HG02884 (cell line): ENCODE measurements at regions not wholly inside any gene's neighbourhood (a gene's known extent, or its start where the extent isn't known, plus 50 kb on each side); places are given as distances from the start of the nearest gene placed in this dataset.

Experiments
- ATAC-seq: cut with Tn5 transposase; IDR thresholded peaks from one replicate; pipeline ENCODE4 v1.9.1; 2021; ENCODE audit warnings: mild to moderate bottlenecking, moderate library complexity; ENCODE audit not compliant: unreplicated experiment

GRCh38 chr14:98114946-98115345, 1157.1 kb downstream of the BCL11B start:
- no peak for ATAC-seq

GRCh38 chr14:98118749-98119148, 1153.2 kb downstream of the BCL11B start:
- no peak for ATAC-seq

GRCh38 chr14:98119739-98120138, 1152.3 kb downstream of the BCL11B start:
- no peak for ATAC-seq

- ATAC-seq: no peak
These were observed 1151.0 kb downstream of the BCL11B start for GRCh38 chr14:98120831-98121464.

GRCh38 chr14:98122527-98122926, 1149.5 kb downstream of the BCL11B start:
- no peak for ATAC-seq

GRCh38 chr14:98130691-98131090, 1141.3 kb downstream of the BCL11B start:
- ATAC-seq: no peak

- no peak for ATAC-seq
These were observed 1140.6 kb downstream of the BCL11B start for GRCh38 chr14:98131406-98131805.

GRCh38 chr14:98133806-98134205, 1138.2 kb downstream of the BCL11B start:
- no peak for ATAC-seq

- no peak for ATAC-seq
These were observed 1135.8 kb downstream of the BCL11B start for GRCh38 chr14:98136012-98136789.

GRCh38 chr14:98137131-98138025, 1134.6 kb downstream of the BCL11B start:
- ATAC-seq: no peak

GRCh38 chr14:98138666-98139065, 1133.3 kb downstream of the BCL11B start:
- ATAC-seq: no peak

GRCh38 chr14:98140862-98141530, 1131.0 kb downstream of the BCL11B start:
- no peak for ATAC-seq

GRCh38 chr14:98143566-98143965, 1128.4 kb downstream of the BCL11B start:
- no peak for ATAC-seq

- ATAC-seq: no peak
These were observed 1127.0 kb downstream of the BCL11B start for GRCh38 chr14:98144964-98145363.

- no peak for ATAC-seq
These were observed 1125.6 kb downstream of the BCL11B start for GRCh38 chr14:98146416-98146815.

- no peak for ATAC-seq
These were observed 1117.7 kb downstream of the BCL11B start for GRCh38 chr14:98154254-98154653.

GRCh38 chr14:98156411-98156810, 1115.6 kb downstream of the BCL11B start:
- no peak for ATAC-seq

GRCh38 chr14:98160901-98161300, 1111.1 kb downstream of the BCL11B start:
- ATAC-seq: no peak

- ATAC-seq: no peak
These were observed 1110.6 kb downstream of the BCL11B start for GRCh38 chr14:98161356-98161755.

GRCh38 chr14:98162856-98163805, 1108.9 kb downstream of the BCL11B start:
- no peak for ATAC-seq
